HEK293T (cell line): ENCODE measurements at regions not wholly inside any gene's neighbourhood (a gene's known extent, or its start where the extent isn't known, plus 50 kb on each side); places are given as distances from the start of the nearest gene placed in this dataset.

Experiments
- CTCF ChIA-PET: fragments of 350-600 bp; formaldehyde crosslinking; extraction: SDS; loops from one replicate; lab custom pipeline; 2021; ENCODE audit warnings: antibody characterized with exemption, inconsistent platforms; lab: Yijun Ruan, JAX
- POLR2A ChIA-PET: fragments of 350-600 bp; formaldehyde crosslinking; extraction: SDS; loops from one replicate; lab custom pipeline; 2020; ENCODE audit warnings: antibody characterized with exemption, inconsistent platforms; lab: Yijun Ruan, JAX
- DNase-seq: peaks from one replicate; pipeline ENCODE4 v3.0.0; 2012; ENCODE audit warnings: mixed read lengths; ENCODE audit errors: extremely low spot score
- ARNT ChIP-seq: fragments of 450-650 bp; IDR thresholded peaks from 2 replicates; pipeline ENCODE4 v1.6.1; 2017; ENCODE audit warnings: mild to moderate bottlenecking
- BHLHE40 ChIP-seq: fragments of 450-650 bp; IDR thresholded peaks from 2 replicates; pipeline ENCODE4 v1.6.1; 2016; ENCODE audit warnings: mild to moderate bottlenecking, moderate library complexity, borderline replicate concordance
- CTBP1 ChIP-seq: fragments of 450-650 bp; IDR thresholded peaks from 2 replicates; pipeline ENCODE4 v1.6.1; 2016; ENCODE audit warnings: borderline replicate concordance
- ELF4 ChIP-seq: fragments of 450-650 bp; IDR thresholded peaks from 2 replicates; pipeline ENCODE4 v1.6.1; 2017; ENCODE audit warnings: antibody characterized with exemption
- FOXA1 ChIP-seq: fragments of 450-650 bp; IDR thresholded peaks from 2 replicates; pipeline ENCODE4 v1.6.1; 2016; ENCODE audit warnings: mild to moderate bottlenecking
- FOXK2 ChIP-seq: fragments of 450-650 bp; IDR thresholded peaks from 2 replicates; pipeline ENCODE4 v1.6.1; 2016; ENCODE audit warnings: mild to moderate bottlenecking
- FOXM1 ChIP-seq: fragments of 450-650 bp; IDR thresholded peaks from 2 replicates; pipeline ENCODE4 v1.6.1; 2017; ENCODE audit warnings: mild to moderate bottlenecking, borderline replicate concordance
- HDGF ChIP-seq: fragments of 450-650 bp; IDR thresholded peaks from 2 replicates; pipeline ENCODE4 v1.6.1; 2017; ENCODE audit warnings: antibody characterized with exemption, borderline replicate concordance
- L3MBTL2 ChIP-seq: fragments of 450-650 bp; conservative IDR thresholded peaks from 2 replicates; pipeline ENCODE4 v1.6.1; 2016; ENCODE audit warnings: mild to moderate bottlenecking
- LEF1 ChIP-seq: fragments of 450-650 bp; IDR thresholded peaks from 2 replicates; pipeline ENCODE4 v1.6.1; 2017; ENCODE audit warnings: mild to moderate bottlenecking, borderline replicate concordance
- NFRKB ChIP-seq: fragments of 450-650 bp; IDR thresholded peaks from 2 replicates; pipeline ENCODE4 v1.6.1; 2016; ENCODE audit warnings: mild to moderate bottlenecking, moderate library complexity
- SP1 ChIP-seq: fragments of 450-650 bp; IDR thresholded peaks from 2 replicates; pipeline ENCODE4 v1.6.1; 2017
- SUZ12 ChIP-seq: fragments of 450-650 bp; IDR thresholded peaks from 2 replicates; pipeline ENCODE4 v1.6.1; 2016; ENCODE audit warnings: mild to moderate bottlenecking
- TARDBP ChIP-seq: fragments of 450-650 bp; IDR thresholded peaks from 2 replicates; pipeline ENCODE4 v1.6.1; 2016
- ZNF384 ChIP-seq: fragments of 450-650 bp; IDR thresholded peaks from 2 replicates; pipeline ENCODE4 v1.6.1; 2016
- TF ChIP-seq, protein P1 (sequence below): fragments of 450-650 bp; IDR thresholded peaks from 2 replicates; pipeline ENCODE4 v1.6.1; 2016

DNA sequence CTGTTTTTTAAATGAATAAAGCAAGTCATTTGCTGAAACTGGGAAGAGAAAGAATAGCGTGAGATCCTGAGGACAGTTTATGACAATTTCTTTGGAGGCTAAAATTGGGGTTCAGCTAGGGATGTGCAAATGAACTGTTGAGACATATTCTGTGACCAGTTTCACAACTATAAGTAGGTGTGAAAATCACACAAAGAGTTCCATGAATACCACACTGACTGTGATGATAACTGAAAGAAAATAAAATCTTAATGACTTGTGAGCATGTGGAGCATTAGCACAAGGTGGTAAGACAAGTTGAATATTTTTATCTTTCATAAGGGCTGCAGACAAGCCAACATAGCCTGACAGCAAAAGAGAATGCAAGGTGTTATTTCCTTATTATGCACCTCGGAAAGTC is 61.1 kb upstream of the PDGFD start:
- POLR2A ChIA-PET = no interaction called here
- DNase-seq = no peak
- CTCF ChIA-PET = no interaction called here
- TF ChIP-seq LEF1 (no peak), SP1 (no peak), ZNF384 (no peak), FOXA1 (no peak), NFRKB (no peak), ELF4 (no peak), FOXM1 (no peak), BHLHE40 (no peak), ARNT (no peak), L3MBTL2 (no peak), TARDBP (no peak)

DNA sequence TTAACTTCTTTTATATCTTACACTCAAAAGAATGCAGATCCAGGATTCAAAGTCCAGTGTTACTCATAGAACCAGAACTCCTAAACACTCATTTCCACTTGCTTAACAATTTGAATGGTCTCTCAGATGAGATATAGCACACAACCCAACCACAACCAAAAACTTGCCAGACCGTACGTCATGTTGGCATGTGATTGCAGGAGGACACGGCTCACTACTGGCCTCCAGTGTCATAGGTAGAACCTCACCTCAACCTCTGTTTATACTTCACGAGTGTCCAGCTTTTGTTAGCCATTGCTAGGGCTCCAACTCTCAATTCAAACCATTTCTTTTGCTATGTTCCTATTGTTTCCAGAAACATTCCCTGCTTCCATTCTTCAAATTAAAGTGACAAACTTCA is 58.5 kb upstream of the PDGFD start:
- POLR2A ChIA-PET = no interaction called here
- DNase-seq = no peak
- CTCF ChIA-PET = no interaction called here
- TF ChIP-seq ELF4 (no peak), TARDBP (no peak), ZNF384 (no peak), NFRKB (no peak), BHLHE40 (no peak), FOXK2 (no peak), HDGF (no peak), FOXA1 (no peak), SP1 (no peak), LEF1 (no peak), CTBP1 (no peak), FOXM1 (no peak), SUZ12 (no peak), ARNT (no peak), L3MBTL2 (no peak)
- TF ChIP-seq, protein P1, sequence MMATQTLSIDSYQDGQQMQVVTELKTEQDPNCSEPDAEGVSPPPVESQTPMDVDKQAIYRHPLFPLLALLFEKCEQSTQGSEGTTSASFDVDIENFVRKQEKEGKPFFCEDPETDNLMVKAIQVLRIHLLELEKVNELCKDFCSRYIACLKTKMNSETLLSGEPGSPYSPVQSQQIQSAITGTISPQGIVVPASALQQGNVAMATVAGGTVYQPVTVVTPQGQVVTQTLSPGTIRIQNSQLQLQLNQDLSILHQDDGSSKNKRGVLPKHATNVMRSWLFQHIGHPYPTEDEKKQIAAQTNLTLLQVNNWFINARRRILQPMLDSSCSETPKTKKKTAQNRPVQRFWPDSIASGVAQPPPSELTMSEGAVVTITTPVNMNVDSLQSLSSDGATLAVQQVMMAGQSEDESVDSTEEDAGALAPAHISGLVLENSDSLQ = no peak

DNA sequence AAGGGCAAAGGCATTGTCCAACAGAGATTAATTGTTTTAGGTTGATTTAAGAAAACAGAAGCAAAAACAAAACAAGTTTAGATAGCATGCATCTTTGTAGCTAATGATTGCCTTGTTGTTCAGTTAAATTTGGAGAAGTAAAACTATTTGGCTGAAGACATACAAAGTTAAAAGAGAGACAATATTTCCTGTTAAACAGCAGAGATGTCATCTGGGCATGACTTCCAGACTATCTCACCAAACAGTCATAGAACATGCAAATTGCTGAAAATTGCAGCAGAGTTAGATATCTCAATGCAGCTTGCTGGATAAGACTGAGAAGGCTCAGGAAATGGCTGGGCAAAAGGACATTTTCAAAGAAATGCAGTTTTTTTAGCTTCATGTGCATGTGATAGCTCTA is 57.5 kb upstream of the PDGFD start:
- no peak for DNase-seq
- CTCF ChIA-PET = no interaction called here
- no peak for TF ChIP-seq SP1
- no peak for TF ChIP-seq HDGF
- TF ChIP-seq NFRKB = no peak
- no peak for TF ChIP-seq LEF1
- TF ChIP-seq ZNF384 = no peak
- TF ChIP-seq TARDBP = no peak
- TF ChIP-seq ARNT = no peak
- no peak for TF ChIP-seq L3MBTL2
- TF ChIP-seq, protein P1 = no peak
- TF ChIP-seq ELF4 = no peak
- TF ChIP-seq FOXK2 = no peak
- no peak for TF ChIP-seq CTBP1
- no peak for TF ChIP-seq FOXA1
- TF ChIP-seq BHLHE40 = no peak
- no peak for TF ChIP-seq FOXM1
- no peak for TF ChIP-seq SUZ12
- POLR2A ChIA-PET = no interaction called here

DNA sequence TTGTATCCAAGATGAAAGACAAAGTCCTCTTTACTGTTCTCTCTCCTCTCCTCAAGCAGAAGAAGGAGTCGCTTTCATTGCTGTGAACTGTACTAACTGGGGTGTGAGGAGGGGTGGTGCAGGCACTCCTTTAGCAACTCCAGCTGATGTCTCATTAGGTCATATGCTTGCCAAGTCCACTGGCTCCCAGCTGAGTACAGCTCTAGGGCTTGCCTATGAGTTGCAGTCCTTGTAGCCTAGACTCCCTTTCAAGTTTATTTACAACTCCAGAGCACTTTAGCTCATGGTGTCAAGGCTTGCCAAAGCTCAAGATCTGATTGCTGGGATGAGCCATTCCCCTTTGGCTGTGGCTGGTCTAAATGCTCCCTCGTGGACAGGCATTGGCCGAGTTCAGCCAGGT is 55.1 kb upstream of the PDGFD start:
- ChIA-PET CTCF (no interaction called here), POLR2A (no interaction called here)
- DNase-seq = no peak
- TF ChIP-seq LEF1 (no peak), SP1 (no peak), SUZ12 (no peak), NFRKB (no peak), BHLHE40 (no peak), ZNF384 (no peak), FOXA1 (no peak), HDGF (no peak), L3MBTL2 (no peak), CTBP1 (no peak), ELF4 (no peak), FOXM1 (no peak), FOXK2 (no peak), ARNT (no peak), TARDBP (no peak)
- TF ChIP-seq, protein P1 = no peak

DNA sequence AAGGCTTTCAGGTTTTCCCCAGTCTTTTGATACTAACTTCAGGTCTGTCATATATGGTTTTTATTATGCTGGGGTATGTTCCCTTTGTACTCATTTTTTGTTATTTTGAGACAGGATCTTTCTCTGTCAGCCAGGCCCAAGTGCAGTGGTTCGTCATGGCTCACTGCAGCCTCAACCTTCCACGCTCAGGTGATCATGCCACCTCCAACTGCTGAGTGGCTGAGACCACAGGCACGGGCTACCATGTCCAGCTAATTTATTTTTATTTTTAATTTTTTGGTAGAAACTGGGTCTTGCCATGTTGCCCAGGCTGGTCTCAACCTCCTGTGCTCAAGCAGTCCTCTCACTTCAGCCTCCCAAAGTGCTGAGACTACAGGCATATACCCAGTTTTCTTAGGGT is 50.6 kb upstream of the PDGFD start:
- DNase-seq = no peak
- ChIA-PET POLR2A (no interaction called here), CTCF (no interaction called here)
- no peak for TF ChIP-seq LEF1
- no peak for TF ChIP-seq ARNT
- TF ChIP-seq BHLHE40 = no peak
- TF ChIP-seq ELF4 = no peak
- no peak for TF ChIP-seq FOXM1
- no peak for TF ChIP-seq SP1
- no peak for TF ChIP-seq NFRKB
- TF ChIP-seq TARDBP = no peak
- TF ChIP-seq FOXK2 = no peak
- TF ChIP-seq, protein P1 = no peak
- no peak for TF ChIP-seq ZNF384
- no peak for TF ChIP-seq L3MBTL2
- TF ChIP-seq HDGF = no peak
- no peak for TF ChIP-seq CTBP1
- TF ChIP-seq SUZ12 = no peak
- TF ChIP-seq FOXA1 = no peak
